Heart left ventricle (tissue), 16 donors: ENCODE measurements at regions not wholly inside any gene's neighbourhood (a gene's known extent, or its start where the extent isn't known, plus 50 kb on each side); places are given as distances from the start of the nearest gene placed in this dataset.

Source experiments
- ATAC-seq, 4 donors: fragments of 200-7000 bp; cut with Tn5 transposase; one replicate each; pipeline ENCODE4 v1.9.1; 2020 to 2022; ENCODE audit warnings: moderate library complexity in 4 of 4, mild to moderate bottlenecking in 3 of 4, moderate number of reproducible peaks in 1 of 4
- DNase-seq, 5 donors: peaks; one replicate each; pipeline ENCODE4 v3.0.0-alpha.2; 2020
- H3K27ac ChIP-seq, 12 donors: fragments of 200-600 bp; sonication (generic) in 4 of 12; one replicate each; pipeline versions ENCODE4 v1.5.0 to v1.8.0; 2016 to 2022; ENCODE audit warnings: mild to moderate bottlenecking in 2 of 12
- H3K27me3 ChIP-seq, 9 donors: fragments of 200-600 bp; sonication (generic) in 2 of 9; one replicate each; pipeline versions ENCODE4 v1.5.1 to v1.8.0; 2016 to 2022; ENCODE audit warnings: mild to moderate bottlenecking in 3 of 9
- H3K36me3 ChIP-seq, 9 donors: fragments of 200-600 bp; sonication (generic) in 2 of 9; one replicate each; pipeline versions ENCODE4 v1.5.0 to v1.8.0; 2018 to 2022; ENCODE audit warnings: mild to moderate bottlenecking in 2 of 9
- H3K4me1 ChIP-seq, 12 donors: fragments of 200-600 bp; sonication (generic) in 4 of 12; one replicate each; pipeline versions ENCODE4 v1.5.0 to v1.8.0; 2016 to 2022; ENCODE audit warnings: mild to moderate bottlenecking in 3 of 12
- H3K4me3 ChIP-seq, 12 donors: fragments of 200-600 bp; sonication (generic) in 4 of 12; one replicate each; pipeline versions ENCODE4 v1.5.0 to v1.8.0; 2017 to 2022; ENCODE audit warnings: mild to moderate bottlenecking in 9 of 12, moderate library complexity in 4 of 12
- H3K9me3 ChIP-seq, 12 donors: fragments of 200-600 bp; sonication (generic) in 4 of 12; one replicate each; pipeline versions ENCODE4 v1.5.0 to v1.8.0; 2016 to 2022; ENCODE audit warnings: mild to moderate bottlenecking in 1 of 12
- CTCF ChIP-seq, 12 donors: fragments of 200-600 bp; sonication (generic) in 4 of 12; IDR thresholded peaks; one replicate each; pipeline versions ENCODE4 v1.5.0 to v1.8.0; 2018 to 2022; ENCODE audit warnings: antibody characterized with exemption in 12 of 12, mild to moderate bottlenecking in 5 of 12
- POLR2A ChIP-seq, 2 donors: fragments of 450-650 bp; IDR thresholded peaks; one replicate each; pipeline ENCODE4 v1.6.1; 2017; ENCODE audit warnings: antibody characterized with exemption in 2 of 2, mild to moderate bottlenecking in 2 of 2, moderate library complexity in 2 of 2
- WGBS, 4 donors: extraction: QIAGEN DNeasy Blood & Tissue Kit in 2 of 4; methylation state at CpG; one replicate each; pipeline versions ENCODE4 v1.1.5 to v1.1.7; 2013 to 2018; 5-methylcytosine and 5-hydroxymethylcytosine counted together
- intact Hi-C, 10 donors: fragments of 100-400 bp; cut with DNase I; formaldehyde crosslinking; loops; one replicate each; pipeline versions ENCODE4 v1.11.1 to v1.14.2; 2022
- donor health status: ischemic (EF 13 %, LVEDD 7.1; RV severe dilation, severe dysfunction).
- donor health status: healthy with polysubstance abuse.
- donor health status: DM: no; HTN: yes; CAD: no.
- donor health status: DM: no; HTN: no; CAD: no.
- donor health status: ischemic (EF 25% LVEDD 6.9; RV normal size, moderate dysfunction).
- donor health status: ischemic (EF 25% LVEDD 5.7; RV mildly dilated, moderate dysfunction).
- donor health status: healthy.
- donor health status: DM: yes; HTN: yes; CAD: no.
- donor health status: ischemic (EF 35%, LVEDD 5.7; RV mildly dilated, moderate dysfunction).
- donor health status: nonischemic (EF 11% LVEDD 7.7; RV severe dilation, severe dysfunction).
- donor health status: DM: yes; HTN: yes; CAD: no.
- donor health status: PGD.
- donor health status: ischemic (EF 29% LVEDD 5.4; RV normal size, mild dysfunction).
- donor health status: nonischemic (EF 23%, LVEDD 6.1; RV moderate dilation, normal function).

GRCh38 chr15:58348095-58348812 is 83.5 kb upstream of the LIPC start:
- Histone ChIP-seq H3K36me3 (no peaks in the 10 kb centered on the region), H3K4me1 (no peaks in the 10 kb centered on the region), H3K9me3 (no peaks in the 10 kb centered on the region), H3K27me3 (no peaks in the 10 kb centered on the region), H3K27ac (no peak overlapping the region), H3K4me3 (no peak overlapping the region)
- ATAC-seq (no peak), DNase-seq (no peak)
- WGBS, 4 donors = 78 to 95% (median 87%) methylated on average over 1 of the region's 1 CpG
- intact Hi-C loops = no loop called here
- TF ChIP-seq CTCF (IDR thresholded peaks at IDR 0.05) = no peak

GRCh38 chr15:58352026-58352929 is 79.5 kb upstream of the LIPC start:
- intact Hi-C loops = no loop called here
- Histone ChIP-seq H3K4me3 (no peak overlapping the region), H3K27ac (no peak overlapping the region), H3K27me3 (no peaks in the 10 kb centered on the region), H3K4me1 (peaks cover 0 to 1% (median 0%) of the 10 kb centered on the region in 12 donors), H3K36me3 (no peaks in the 10 kb centered on the region), H3K9me3 (no peaks in the 10 kb centered on the region)
- DNase-seq = no peak
- 93 to 94% (median 94%) methylated on average over 5 of the region's 5 CpGs for WGBS, 4 donors
- TF ChIP-seq CTCF (IDR thresholded peaks at IDR 0.05) (no peak), POLR2A (IDR thresholded peaks at IDR 0.05) (no peak)
- no peak for ATAC-seq

GRCh38 chr15:58355382-58355971 is 76.3 kb upstream of the LIPC start:
- Histone ChIP-seq H3K27ac (no peak overlapping the region), H3K9me3 (no peaks in the 10 kb centered on the region), H3K4me3 (no peak overlapping the region), H3K27me3 (no peaks in the 10 kb centered on the region), H3K4me1 (peaks cover 0 to 4% (median 0%) of the 10 kb centered on the region in 12 donors), H3K36me3 (no peaks in the 10 kb centered on the region)
- ATAC-seq = no peak
- TF ChIP-seq CTCF (IDR thresholded peaks at IDR 0.05) (no peak), POLR2A (IDR thresholded peaks at IDR 0.05) (no peak)
- 70 to 77% (median 74%) methylated on average over 9 of the region's 9 CpGs for WGBS, 4 donors
- intact Hi-C loops = no loop called here
- no peak for DNase-seq

- DNase-seq (no peak), ATAC-seq (no peak)
- peaks cover 0 to 7% (median 0%) of the 10 kb centered on the region in 12 donors for H3K4me1 ChIP-seq
- H3K9me3 ChIP-seq = no peaks in the 10 kb centered on the region
- TF ChIP-seq POLR2A (IDR thresholded peaks at IDR 0.05) (no peak), CTCF (IDR thresholded peaks at IDR 0.05) (no peak)
- no peaks in the 10 kb centered on the region for H3K36me3 ChIP-seq
- intact Hi-C loops = no loop called here
- H3K27ac ChIP-seq = no peak overlapping the region
- WGBS, 4 donors = 89 to 96% (median 94%) methylated on average over 9 to 10 of the region's 10 CpGs
- H3K4me3 ChIP-seq = no peak overlapping the region
- no peaks in the 10 kb centered on the region for H3K27me3 ChIP-seq
Measured at GRCh38 chr15:58355973-58356372, 75.8 kb upstream of the LIPC start.
